Heart left ventricle (tissue), 16 donors: ENCODE measurements at regions not wholly inside any gene's neighbourhood (a gene's known extent, or its start where the extent isn't known, plus 50 kb on each side); places are given as distances from the start of the nearest gene placed in this dataset.
"Not testable (repeated sequence)": the region's sequence is repeated elsewhere in the genome, so short reads cannot be mapped to it uniquely, and the experiment has no call there.

Experiments used
- ATAC-seq, 4 donors: fragments of 200-7000 bp; cut with Tn5 transposase; one replicate each; pipeline ENCODE4 v1.9.1; 2020 to 2022; ENCODE audit warnings: moderate library complexity in 4 of 4, mild to moderate bottlenecking in 3 of 4, moderate number of reproducible peaks in 1 of 4
- DNase-seq, 5 donors: peaks; one replicate each; pipeline ENCODE4 v3.0.0-alpha.2; 2020
- H3K27ac ChIP-seq, 12 donors: fragments of 200-600 bp; sonication (generic) in 4 of 12; one replicate each; pipeline versions ENCODE4 v1.5.0 to v1.8.0; 2016 to 2022; ENCODE audit warnings: mild to moderate bottlenecking in 2 of 12
- H3K27me3 ChIP-seq, 9 donors: fragments of 200-600 bp; sonication (generic) in 2 of 9; one replicate each; pipeline versions ENCODE4 v1.5.1 to v1.8.0; 2016 to 2022; ENCODE audit warnings: mild to moderate bottlenecking in 3 of 9
- H3K36me3 ChIP-seq, 9 donors: fragments of 200-600 bp; sonication (generic) in 2 of 9; one replicate each; pipeline versions ENCODE4 v1.5.0 to v1.8.0; 2018 to 2022; ENCODE audit warnings: mild to moderate bottlenecking in 2 of 9
- H3K4me1 ChIP-seq, 12 donors: fragments of 200-600 bp; sonication (generic) in 4 of 12; one replicate each; pipeline versions ENCODE4 v1.5.0 to v1.8.0; 2016 to 2022; ENCODE audit warnings: mild to moderate bottlenecking in 3 of 12
- H3K4me3 ChIP-seq, 12 donors: fragments of 200-600 bp; sonication (generic) in 4 of 12; one replicate each; pipeline versions ENCODE4 v1.5.0 to v1.8.0; 2017 to 2022; ENCODE audit warnings: mild to moderate bottlenecking in 9 of 12, moderate library complexity in 4 of 12
- H3K9me3 ChIP-seq, 12 donors: fragments of 200-600 bp; sonication (generic) in 4 of 12; one replicate each; pipeline versions ENCODE4 v1.5.0 to v1.8.0; 2016 to 2022; ENCODE audit warnings: mild to moderate bottlenecking in 1 of 12
- POLR2A ChIP-seq, 2 donors: fragments of 450-650 bp; IDR thresholded peaks; one replicate each; pipeline ENCODE4 v1.6.1; 2017; ENCODE audit warnings: antibody characterized with exemption in 2 of 2, mild to moderate bottlenecking in 2 of 2, moderate library complexity in 2 of 2
- WGBS, 4 donors: extraction: QIAGEN DNeasy Blood & Tissue Kit in 2 of 4; methylation state at CpG; one replicate each; pipeline versions ENCODE4 v1.1.5 to v1.1.7; 2013 to 2018; 5-methylcytosine and 5-hydroxymethylcytosine counted together
- intact Hi-C, 10 donors: fragments of 100-400 bp; cut with DNase I; formaldehyde crosslinking; loops; one replicate each; pipeline versions ENCODE4 v1.11.1 to v1.14.2; 2022
- TF ChIP-seq, protein P1 (sequence below), 12 donors: fragments of 200-600 bp; sonication (generic) in 4 of 12; IDR thresholded peaks; one replicate each; pipeline versions ENCODE4 v1.5.0 to v1.8.0; 2018 to 2022; ENCODE audit warnings: antibody characterized with exemption in 12 of 12, mild to moderate bottlenecking in 5 of 12
- donor health status: ischemic (EF 13 %, LVEDD 7.1; RV severe dilation, severe dysfunction).
- donor health status: healthy with polysubstance abuse.
- donor health status: DM: no; HTN: yes; CAD: no.
- donor health status: DM: no; HTN: no; CAD: no.
- donor health status: ischemic (EF 25% LVEDD 6.9; RV normal size, moderate dysfunction).
- donor health status: ischemic (EF 25% LVEDD 5.7; RV mildly dilated, moderate dysfunction).
- donor health status: healthy.
- donor health status: DM: yes; HTN: yes; CAD: no.
- donor health status: ischemic (EF 35%, LVEDD 5.7; RV mildly dilated, moderate dysfunction).
- donor health status: nonischemic (EF 11% LVEDD 7.7; RV severe dilation, severe dysfunction).
- donor health status: DM: yes; HTN: yes; CAD: no.
- donor health status: PGD.
- donor health status: ischemic (EF 29% LVEDD 5.4; RV normal size, mild dysfunction).
- donor health status: nonischemic (EF 23%, LVEDD 6.1; RV moderate dilation, normal function).

DNA sequence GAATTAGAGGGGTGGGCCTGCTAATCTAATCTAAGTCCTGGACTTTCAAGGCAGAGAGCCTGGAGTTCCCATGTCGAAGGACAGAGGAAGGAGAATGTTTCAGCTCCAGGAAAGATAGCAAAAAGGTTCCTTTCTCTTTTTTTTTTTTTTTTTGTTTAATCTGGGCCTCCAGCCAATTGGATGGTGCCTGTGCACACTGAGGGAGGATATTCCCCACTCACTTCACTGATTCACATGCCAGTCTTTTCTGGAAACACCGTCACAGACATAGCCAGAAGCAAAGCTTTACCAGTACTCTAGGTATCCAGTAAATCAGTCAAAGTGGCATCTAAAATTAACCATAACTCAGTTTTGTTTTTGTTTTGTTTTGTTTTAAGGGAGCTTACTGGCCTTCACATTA, 721.1 kb downstream of the TENT5A start:
- Histone ChIP-seq H3K4me3 (no peak overlapping the region), H3K4me1 (peaks cover 0 to 9% (median 0%) of the 10 kb centered on the region in 12 donors), H3K9me3 (no peaks in the 10 kb centered on the region), H3K36me3 (no peaks in the 10 kb centered on the region), H3K27me3 (no peaks in the 10 kb centered on the region), H3K27ac (no peak overlapping the region)
- no peak for DNase-seq
- ATAC-seq, result peak in 2 of 4 donors; percentile 54 to 62
- TF ChIP-seq, protein P1, sequence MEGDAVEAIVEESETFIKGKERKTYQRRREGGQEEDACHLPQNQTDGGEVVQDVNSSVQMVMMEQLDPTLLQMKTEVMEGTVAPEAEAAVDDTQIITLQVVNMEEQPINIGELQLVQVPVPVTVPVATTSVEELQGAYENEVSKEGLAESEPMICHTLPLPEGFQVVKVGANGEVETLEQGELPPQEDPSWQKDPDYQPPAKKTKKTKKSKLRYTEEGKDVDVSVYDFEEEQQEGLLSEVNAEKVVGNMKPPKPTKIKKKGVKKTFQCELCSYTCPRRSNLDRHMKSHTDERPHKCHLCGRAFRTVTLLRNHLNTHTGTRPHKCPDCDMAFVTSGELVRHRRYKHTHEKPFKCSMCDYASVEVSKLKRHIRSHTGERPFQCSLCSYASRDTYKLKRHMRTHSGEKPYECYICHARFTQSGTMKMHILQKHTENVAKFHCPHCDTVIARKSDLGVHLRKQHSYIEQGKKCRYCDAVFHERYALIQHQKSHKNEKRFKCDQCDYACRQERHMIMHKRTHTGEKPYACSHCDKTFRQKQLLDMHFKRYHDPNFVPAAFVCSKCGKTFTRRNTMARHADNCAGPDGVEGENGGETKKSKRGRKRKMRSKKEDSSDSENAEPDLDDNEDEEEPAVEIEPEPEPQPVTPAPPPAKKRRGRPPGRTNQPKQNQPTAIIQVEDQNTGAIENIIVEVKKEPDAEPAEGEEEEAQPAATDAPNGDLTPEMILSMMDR (IDR thresholded peaks at IDR 0.05), result no peak
- no peak for TF ChIP-seq POLR2A (IDR thresholded peaks at IDR 0.05)
- intact Hi-C loops, result no loop called here
- 3 to 16% (median 9%) methylated on average over 2 of the region's 2 CpGs for WGBS, 4 donors

DNA sequence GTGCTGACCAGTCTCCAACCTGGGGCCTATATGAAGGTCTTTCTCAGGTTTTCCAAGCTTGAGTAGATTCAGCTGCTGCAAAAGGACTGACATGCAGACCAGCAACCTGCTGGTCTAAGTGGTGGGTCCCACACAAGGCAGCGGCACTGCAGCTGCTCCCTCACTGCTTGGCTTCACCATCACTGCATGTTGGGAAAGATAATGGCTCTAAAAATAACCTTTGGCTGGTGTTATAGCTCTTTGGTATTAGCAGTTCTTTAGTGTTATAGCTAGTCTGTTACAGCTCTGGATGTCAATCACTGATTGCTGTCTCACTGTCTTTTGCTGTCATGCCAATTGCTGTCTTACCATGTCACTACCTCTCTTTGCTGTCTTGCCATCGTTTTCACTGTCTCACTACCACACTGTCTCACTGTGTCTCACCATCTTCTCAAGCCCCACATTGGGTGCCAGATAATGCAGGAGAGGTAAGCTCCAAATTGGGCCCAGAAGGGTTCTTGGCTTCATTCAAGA, 726.4 kb downstream of the TENT5A start:
- DNase-seq (no peak), ATAC-seq (peak in 1 of 4 donors; percentile 69)
- no peak overlapping the region for H3K27ac ChIP-seq
- H3K4me1 ChIP-seq, result peaks cover 0 to 6% (median 0%) of the 10 kb centered on the region in 12 donors
- H3K27me3 ChIP-seq, result no peaks in the 10 kb centered on the region
- H3K9me3 ChIP-seq, result peaks cover 0 to 34% (median 9%) of the 10 kb centered on the region in 12 donors
- WGBS, 4 donors, result 41 to 57% (median 45%) methylated on average over 2 of the region's 2 CpGs
- H3K36me3 ChIP-seq, result no peaks in the 10 kb centered on the region
- TF ChIP-seq, protein P1 (IDR thresholded peaks at IDR 0.05), result no peak
- no peak for TF ChIP-seq POLR2A (IDR thresholded peaks at IDR 0.05)
- intact Hi-C loops, result no loop called here
- no peak overlapping the region for H3K4me3 ChIP-seq

DNA sequence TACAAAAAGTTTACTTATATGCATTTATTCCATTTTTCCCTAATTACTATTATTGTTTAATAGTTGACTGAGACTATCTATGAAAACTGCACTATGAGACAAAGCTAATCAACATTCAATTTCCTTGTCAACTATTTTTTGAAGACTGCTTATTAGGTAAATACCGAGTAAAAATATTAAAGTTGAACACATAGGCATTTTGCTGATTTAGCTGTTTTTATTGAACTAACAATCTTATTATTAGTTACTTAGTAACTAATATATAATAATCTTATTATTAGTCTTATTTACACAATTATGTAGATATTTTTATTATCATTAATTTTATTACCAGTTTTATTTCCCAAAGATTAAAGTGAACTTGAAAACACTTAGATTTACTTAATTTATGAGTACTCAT, 728.8 kb downstream of the TENT5A start:
- Histone ChIP-seq H3K36me3 (no peaks in the 10 kb centered on the region), H3K4me3 (no peak overlapping the region), H3K27ac (no peak overlapping the region), H3K4me1 (no peaks in the 10 kb centered on the region), H3K27me3 (no peaks in the 10 kb centered on the region), H3K9me3 (peaks cover 0 to 45% (median 9%) of the 10 kb centered on the region in 12 donors)
- 44 to 97% (median 91%) methylated on average over 1 of the region's 1 CpG for WGBS, 4 donors
- ATAC-seq (no peak), DNase-seq (no peak)
- intact Hi-C loops, result no loop called here
- TF ChIP-seq, protein P1 (IDR thresholded peaks at IDR 0.05), result no peak
- TF ChIP-seq POLR2A (IDR thresholded peaks at IDR 0.05), result no peak

DNA sequence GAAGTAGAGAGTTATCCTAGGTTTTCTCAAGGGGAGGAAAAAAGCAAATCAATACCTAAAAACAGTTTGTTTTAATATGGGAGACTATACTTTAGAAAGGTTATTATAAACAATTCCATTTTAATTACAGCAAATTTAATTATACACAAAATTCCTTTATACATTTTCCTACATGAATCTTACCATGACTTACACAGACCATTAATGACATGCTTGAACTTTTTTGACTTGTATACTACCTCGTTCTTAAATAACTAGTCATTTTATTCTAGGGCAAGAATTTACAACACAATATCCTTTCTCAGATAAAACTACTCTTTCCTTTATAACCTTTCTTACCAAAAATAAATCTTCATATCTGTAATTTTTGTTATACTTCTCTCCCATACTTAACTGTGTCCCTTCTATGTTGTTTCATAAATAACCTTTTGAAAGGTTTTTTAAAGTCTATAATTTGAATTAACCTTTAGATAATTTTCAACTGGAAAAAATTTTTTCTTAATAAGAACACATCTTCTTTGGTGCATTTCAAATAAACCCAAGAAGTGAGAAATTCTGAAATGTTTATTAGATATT, 729.4 kb downstream of the TENT5A start:
- no peak for ATAC-seq
- no peak for TF ChIP-seq POLR2A (IDR thresholded peaks at IDR 0.05)
- TF ChIP-seq, protein P1 (IDR thresholded peaks at IDR 0.05), result no peak
- Histone ChIP-seq H3K27ac (no peak overlapping the region), H3K4me3 (no peak overlapping the region), H3K27me3 (no peaks in the 10 kb centered on the region), H3K4me1 (no peaks in the 10 kb centered on the region), H3K36me3 (no peaks in the 10 kb centered on the region), H3K9me3 (peaks cover 0 to 45% (median 9%) of the 10 kb centered on the region in 12 donors)
- no peak for DNase-seq
- intact Hi-C loops, result no loop called here
- 55 to 72% (median 67%) methylated on average over 1 of the region's 1 CpG for WGBS, 4 donors

DNA sequence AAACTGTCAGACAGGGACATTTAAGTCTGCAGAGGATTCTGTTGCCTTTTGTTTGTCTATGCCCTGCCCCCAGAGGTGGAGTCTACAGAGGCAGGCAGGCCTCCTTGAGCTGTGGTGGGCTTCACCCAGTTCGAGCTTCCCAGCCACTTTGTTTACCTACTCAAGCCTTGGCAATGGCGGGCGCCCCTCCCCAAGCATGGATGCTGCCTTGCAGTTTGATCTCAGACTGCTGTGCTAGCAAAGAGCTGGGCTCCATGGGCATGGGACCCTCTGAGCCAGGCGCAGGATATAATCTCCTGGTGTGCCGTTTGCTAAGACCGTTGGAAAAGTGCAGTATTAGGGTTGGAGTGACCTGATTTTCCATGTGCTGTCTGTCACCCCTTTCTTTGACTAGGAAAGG, 734.9 kb downstream of the TENT5A start:
- H3K36me3 ChIP-seq, H3K4me3 ChIP-seq, DNase-seq, H3K4me1 ChIP-seq, intact Hi-C loops, ATAC-seq, H3K27ac ChIP-seq, H3K27me3 ChIP-seq: not testable (repeated sequence)
- 83 to 90% (median 84%) methylated on average over 6 of the region's 6 CpGs for WGBS, 4 donors
- peaks cover 0 to 28% (median 10%) of the 10 kb centered on the region in 12 donors for H3K9me3 ChIP-seq
